Adrenal gland (tissue), 9 donors: ENCODE measurements at regions not wholly inside any gene's neighbourhood (a gene's known extent, or its start where the extent isn't known, plus 50 kb on each side); places are given as distances from the start of the nearest gene placed in this dataset.

ENCODE experiments used
- DNase-seq, 7 donors: peaks; one replicate each; pipeline ENCODE4 v3.0.0-alpha.2; 2019 to 2020
- H3K27ac ChIP-seq, 5 donors: fragments of 200-600 bp; sonication (generic) in 4 of 5; 1 replicate in 3 of 5; 2 replicates in 2 of 5; pipeline versions ENCODE4 v1.5.1 to v1.8.0; 2016 to 2020; ENCODE audit warnings: mild to moderate bottlenecking in 1 of 5
- H3K27me3 ChIP-seq: fragments of 200-600 bp; 2 replicates; pipeline ENCODE4 v1.8.0; 2021
- H3K36me3 ChIP-seq, 2 donors: fragments of 200-600 bp; replicated peaks in 1 of 2; 1 replicate in 1 of 2; 2 replicates in 1 of 2; pipeline versions ENCODE4 v1.5.1 to v1.8.0; 2018 to 2022
- H3K4me1 ChIP-seq, 2 donors: fragments of 200-600 bp; replicated peaks in 1 of 2; 1 replicate in 1 of 2; 2 replicates in 1 of 2; pipeline versions ENCODE4 v1.5.1 to v1.8.0; 2018 to 2021
- H3K4me3 ChIP-seq, 4 donors: fragments of 200-600 bp; sonication (generic) in 3 of 4; one replicate each; pipeline ENCODE4 v1.5.1; 2016 to 2018
- H3K9me3 ChIP-seq, 3 donors: fragments of 200-600 bp; sonication (generic) in 1 of 3; replicated peaks in 1 of 3; 1 replicate in 2 of 3; 2 replicates in 1 of 3; pipeline versions ENCODE4 v1.5.1 to v1.8.0; 2016 to 2021
- CTCF ChIP-seq, 6 experiments: fragments of 450-650 bp in 4 of 6; fragments of 200-600 bp in 2 of 6; sonication (generic) in 1 of 6; IDR thresholded peaks; 1 replicate in 5 of 6; 2 replicates in 1 of 6; pipeline versions ENCODE4 v1.5.1 to v1.8.0; 2016 to 2021; ENCODE audit warnings: antibody characterized with exemption in 6 of 6, mild to moderate bottlenecking in 2 of 6, moderate library complexity in 1 of 6
- POLR2A ChIP-seq, 2 donors: fragments of 450-650 bp; IDR thresholded peaks; one replicate each; pipeline ENCODE4 v1.6.1; 2017; ENCODE audit warnings: antibody characterized with exemption in 2 of 2, mild to moderate bottlenecking in 2 of 2, moderate library complexity in 1 of 2
- WGBS, 4 donors: extraction: QIAGEN DNeasy Blood & Tissue Kit in 2 of 4; methylation state at CpG; one replicate each; pipeline versions ENCODE4 v1.1.5 to v1.1.7; 2013 to 2017; 5-methylcytosine and 5-hydroxymethylcytosine counted together
- intact Hi-C, 2 donors: fragments of 100-400 bp; cut with DNase I; formaldehyde crosslinking; loops; one replicate each; pipeline versions ENCODE4 v1.14.1 to v1.15.0; 2022 to 2023
- donor health status: healthy with polysubstance abuse.
- donor health status: Bipolar disorder and iron deficiency.
- donor health status: DM: yes; HTN: yes; CAD: no.
- donor health status: DM: no; HTN: no; CAD: no.
- donor health status: DM: no; HTN: no; CAD: no.

- intact Hi-C loops: no loop called here
- Histone ChIP-seq H3K27me3 (no peaks in the 10 kb centered on the region), H3K4me1 (no peaks in the 10 kb centered on the region), H3K4me3 (no peak overlapping the region), H3K27ac (no peak overlapping the region), H3K36me3 (no peaks in the 10 kb centered on the region), H3K9me3 (no peaks in the 10 kb centered on the region)
- DNase-seq: no peak
- WGBS, 4 donors: 76 to 81% (median 78%) methylated on average over 6 of the region's 6 CpGs
- TF ChIP-seq CTCF (IDR thresholded peaks at IDR 0.05): no peak
- no peak for TF ChIP-seq POLR2A (IDR thresholded peaks at IDR 0.05)
These were observed 101.0 kb upstream of the NT5C1B start for GRCh38 chr2:18690342-18690741.

GRCh38 chr2:18684206-18685038 lies 95.1 kb upstream of the NT5C1B start:
- Histone ChIP-seq H3K27ac (no peak overlapping the region), H3K4me1 (no peaks in the 10 kb centered on the region), H3K36me3 (no peaks in the 10 kb centered on the region), H3K27me3 (no peaks in the 10 kb centered on the region), H3K4me3 (no peak overlapping the region), H3K9me3 (no peaks in the 10 kb centered on the region)
- intact Hi-C loops: no loop called here
- TF ChIP-seq POLR2A (IDR thresholded peaks at IDR 0.05) (no peak), CTCF (IDR thresholded peaks at IDR 0.05) (no peak)
- no peak for DNase-seq
- WGBS, 4 donors: 61 to 76% (median 67%) methylated on average over 2 of the region's 2 CpGs

- Histone ChIP-seq H3K4me1 (no peaks in the 10 kb centered on the region), H3K4me3 (no peak overlapping the region), H3K36me3 (no peaks in the 10 kb centered on the region), H3K27ac (no peak overlapping the region), H3K9me3 (no peaks in the 10 kb centered on the region), H3K27me3 (no peaks in the 10 kb centered on the region)
- DNase-seq: no peak
- intact Hi-C loops: no loop called here
- TF ChIP-seq POLR2A (IDR thresholded peaks at IDR 0.05): no peak
- no peak for TF ChIP-seq CTCF (IDR thresholded peaks at IDR 0.05)
- WGBS, 4 donors: 78 to 100% (median 84%) methylated on average over 1 of the region's 1 CpG
These were observed 93.3 kb upstream of the NT5C1B start for GRCh38 chr2:18682681-18683080.

- WGBS, 4 donors: 76 to 100% (median 88%) methylated on average over 2 of the region's 2 CpGs
These were observed 87.9 kb upstream of the NT5C1B start for GRCh38 chr2:18677280-18677679.

More at GRCh38 chr2:18677280-18677679, 87.9 kb upstream of the NT5C1B start:
- TF ChIP-seq POLR2A (IDR thresholded peaks at IDR 0.05) (no peak), CTCF (IDR thresholded peaks at IDR 0.05) (no peak)
- Histone ChIP-seq H3K27ac (no peak overlapping the region), H3K4me3 (no peak overlapping the region), H3K4me1 (no peaks in the 10 kb centered on the region), H3K9me3 (no peaks in the 10 kb centered on the region), H3K36me3 (no peaks in the 10 kb centered on the region), H3K27me3 (no peaks in the 10 kb centered on the region)
- intact Hi-C loops: no loop called here
- DNase-seq: no peak
